GM21717 (cell line): ENCODE measurements at regions not wholly inside any gene's neighbourhood (a gene's known extent, or its start where the extent isn't known, plus 50 kb on each side); places are given as distances from the start of the nearest gene placed in this dataset.

Experiments used
- ATAC-seq: cut with Tn5 transposase; IDR thresholded peaks from one replicate; pipeline ENCODE4 v1.9.1; 2021; ENCODE audit warnings: mild to moderate bottlenecking, moderate library complexity; ENCODE audit not compliant: unreplicated experiment

GRCh38 chr3:67286586-67286985 lies 288.5 kb downstream of the KBTBD8 start:
- no peak for ATAC-seq

- no peak for ATAC-seq
These were observed 290.5 kb downstream of the KBTBD8 start for GRCh38 chr3:67288466-67289106.

GRCh38 chr3:67289626-67290025 lies 291.5 kb downstream of the KBTBD8 start:
- ATAC-seq: no peak

- no peak for ATAC-seq
These were observed 292.3 kb downstream of the KBTBD8 start for GRCh38 chr3:67290438-67290837.

GRCh38 chr3:67291287-67292252 lies 293.5 kb downstream of the KBTBD8 start:
- ATAC-seq: peak; percentile 61

GRCh38 chr3:67292356-67293121 lies 294.4 kb downstream of the KBTBD8 start:
- no peak for ATAC-seq

- no peak for ATAC-seq
These were observed 296.2 kb downstream of the KBTBD8 start for GRCh38 chr3:67294341-67294740.

- ATAC-seq: no peak
These were observed 298.2 kb downstream of the KBTBD8 start for GRCh38 chr3:67296039-67296892.

- ATAC-seq: no peak
These were observed 299.8 kb downstream of the KBTBD8 start for GRCh38 chr3:67297715-67298475.

GRCh38 chr3:67301556-67301955 lies 303.4 kb downstream of the KBTBD8 start:
- no peak for ATAC-seq

- no peak for ATAC-seq
These were observed 304.4 kb downstream of the KBTBD8 start for GRCh38 chr3:67302489-67302888.

- no peak for ATAC-seq
These were observed 307.1 kb downstream of the KBTBD8 start for GRCh38 chr3:67305160-67305559.

- ATAC-seq: no peak
These were observed 307.8 kb downstream of the KBTBD8 start for GRCh38 chr3:67305922-67306321.

- ATAC-seq: no peak
These were observed 313.3 kb downstream of the KBTBD8 start for GRCh38 chr3:67311440-67311839.

GRCh38 chr3:67312155-67312554 lies 314.0 kb downstream of the KBTBD8 start:
- ATAC-seq: no peak

GRCh38 chr3:67318162-67318561 lies 320.1 kb downstream of the KBTBD8 start:
- no peak for ATAC-seq

GRCh38 chr3:67324554-67324953 lies 326.4 kb downstream of the KBTBD8 start:
- no peak for ATAC-seq
